Endothelial cell (in vitro differentiated cells): ENCODE measurements at regions not wholly inside any gene's neighbourhood (a gene's known extent, or its start where the extent isn't known, plus 50 kb on each side); places are given as distances from the start of the nearest gene placed in this dataset.

Source experiments
- DNase-seq: peaks from one replicate; pipeline ENCODE4 v3.0.0; 2021; ENCODE audit warnings: low spot score
- H3K27ac Mint-ChIP-seq: one replicate; pipeline ENCODE4 v1.8.0; 2021; ENCODE audit warnings: mixed read lengths, inconsistent platforms; ENCODE audit not compliant: unreplicated experiment
- H3K27me3 Mint-ChIP-seq: one replicate; pipeline ENCODE4 v1.8.0; 2021; ENCODE audit warnings: mild to moderate bottlenecking, moderate library complexity, mixed read lengths, inconsistent platforms; ENCODE audit not compliant: unreplicated experiment
- H3K36me3 Mint-ChIP-seq: one replicate; pipeline ENCODE4 v1.8.0; 2021; ENCODE audit warnings: mild to moderate bottlenecking, low read depth, mixed read lengths, inconsistent platforms; ENCODE audit not compliant: unreplicated experiment
- H3K4me1 Mint-ChIP-seq: one replicate; pipeline ENCODE4 v1.8.0; 2021; ENCODE audit warnings: mild to moderate bottlenecking, mixed read lengths, inconsistent platforms; ENCODE audit not compliant: unreplicated experiment
- H3K4me3 Mint-ChIP-seq: one replicate; pipeline ENCODE4 v1.8.0; 2021; ENCODE audit warnings: mild to moderate bottlenecking, mixed read lengths, inconsistent platforms; ENCODE audit not compliant: unreplicated experiment
- H3K9me3 Mint-ChIP-seq: one replicate; pipeline ENCODE4 v1.8.0; 2021; ENCODE audit warnings: mixed read lengths, inconsistent platforms; ENCODE audit not compliant: unreplicated experiment
- CTCF ChIP-seq: fragments of 200-600 bp; sonication (generic); IDR thresholded peaks from one replicate; pipeline ENCODE4 v1.5.0; 2021; ENCODE audit warnings: antibody characterized with exemption; ENCODE audit not compliant: unreplicated experiment

- TF ChIP-seq CTCF = no peak
- no peaks in the 10 kb centered on the region for H3K36me3 Mint-ChIP-seq
- no peaks in the 10 kb centered on the region for H3K4me1 Mint-ChIP-seq
- no peaks in the 10 kb centered on the region for H3K9me3 Mint-ChIP-seq
- no peak overlapping the region for H3K27ac Mint-ChIP-seq
- no peak overlapping the region for H3K4me3 Mint-ChIP-seq
- H3K27me3 Mint-ChIP-seq = peaks cover 8% of the 10 kb centered on the region
- DNase-seq = no peak
These were observed 70.1 kb upstream of the MEF2A start for GRCh38 chr15:99495430-99496301.

- Mint-ChIP-seq H3K9me3 (no peaks in the 10 kb centered on the region), H3K36me3 (no peaks in the 10 kb centered on the region), H3K4me3 (no peak overlapping the region), H3K27ac (no peak overlapping the region), H3K27me3 (peaks cover 8% of the 10 kb centered on the region), H3K4me1 (no peaks in the 10 kb centered on the region)
- TF ChIP-seq CTCF = no peak
- DNase-seq = no peak
These were observed 69.5 kb upstream of the MEF2A start for GRCh38 chr15:99496302-99496629.

- Mint-ChIP-seq H3K9me3 (no peaks in the 10 kb centered on the region), H3K4me3 (no peak overlapping the region), H3K27ac (no peak overlapping the region), H3K36me3 (no peaks in the 10 kb centered on the region), H3K27me3 (peaks cover 2% of the 10 kb centered on the region), H3K4me1 (peaks cover 5% of the 10 kb centered on the region)
- TF ChIP-seq CTCF = no peak
- DNase-seq = no peak
These were observed 63.6 kb upstream of the MEF2A start for GRCh38 chr15:99502182-99502581.

- H3K36me3 Mint-ChIP-seq = no peaks in the 10 kb centered on the region
- no peak overlapping the region for H3K4me3 Mint-ChIP-seq
- H3K27me3 Mint-ChIP-seq = peaks cover 2% of the 10 kb centered on the region
- no peaks in the 10 kb centered on the region for H3K9me3 Mint-ChIP-seq
- no peak for TF ChIP-seq CTCF
- H3K27ac Mint-ChIP-seq = no peak overlapping the region
- H3K4me1 Mint-ChIP-seq = peaks cover 5% of the 10 kb centered on the region
- no peak for DNase-seq
These were observed 63.1 kb upstream of the MEF2A start for GRCh38 chr15:99502661-99503060.

GRCh38 chr15:99503411-99503810 lies 62.4 kb upstream of the MEF2A start:
- no peak overlapping the region for H3K27ac Mint-ChIP-seq
- no peaks in the 10 kb centered on the region for H3K9me3 Mint-ChIP-seq
- H3K27me3 Mint-ChIP-seq = peaks cover under 1% of the 10 kb centered on the region
- H3K4me1 Mint-ChIP-seq = peaks cover 5% of the 10 kb centered on the region
- H3K36me3 Mint-ChIP-seq = no peaks in the 10 kb centered on the region
- no peak overlapping the region for H3K4me3 Mint-ChIP-seq
- no peak for DNase-seq
- no peak for TF ChIP-seq CTCF
